ENCODE measurements at regions not wholly inside any gene's neighbourhood (a gene's known extent, or its start where the extent isn't known, plus 50 kb on each side); places are given as distances from the start of the nearest gene placed in this dataset.

DNA sequence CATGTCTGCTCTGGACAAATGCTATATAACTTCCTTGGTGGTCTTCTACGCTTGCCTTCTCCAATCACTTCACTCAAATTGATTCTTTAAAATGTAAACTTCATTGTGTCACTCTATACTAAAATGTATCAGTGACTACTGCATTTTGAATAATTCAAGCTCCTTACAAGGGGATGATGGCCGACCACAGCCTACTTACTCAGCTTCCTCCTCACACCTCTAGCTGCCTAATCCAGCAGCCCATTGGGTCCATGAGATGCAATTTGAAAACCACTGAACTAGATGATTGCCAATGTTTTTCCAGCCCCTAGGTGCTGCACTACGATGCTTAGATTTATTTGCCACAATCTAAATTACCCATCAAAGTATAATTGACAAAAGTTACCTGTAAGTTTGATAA lies 120.7 kb downstream of the CTAGE1 start:
- Histone ChIP-seq H3K4me3 (ENCODE audit: low read depth, low read length, poor library complexity, severe bottlenecking) (no peak overlapping the region), H3K9me2 (ENCODE audit: low read depth, low read length) (no peaks in the 10 kb centered on the region), H3K9ac (ENCODE audit: low read length) (no peak overlapping the region), H3K27ac (ENCODE audit: low read depth, low read length, poor library complexity, severe bottlenecking) (no peak overlapping the region), H3K4me1 (ENCODE audit: insufficient read depth, low read length, severe bottlenecking) (no peaks in the 10 kb centered on the region), H3K4me2 (ENCODE audit: low read length) (no peak overlapping the region), H3K9me3 (ENCODE audit: low read length) (no peaks in the 10 kb centered on the region), H4K20me1 (ENCODE audit: insufficient read depth, low read length) (no peaks in the 10 kb centered on the region), H2AFZ (ENCODE audit: low read length) (no peak overlapping the region), H3K27me3 (ENCODE audit: insufficient read depth, low read length) (no peaks in the 10 kb centered on the region), H3F3A (ENCODE audit: insufficient read depth, low read length) (no peaks in the 10 kb centered on the region), H3K79me2 (ENCODE audit: insufficient read depth, low read length) (no peaks in the 10 kb centered on the region), H3K36me3 (ENCODE audit: insufficient read depth, low read length) (no peaks in the 10 kb centered on the region)
- no peak for TF ChIP-seq EZH2 (IDR thresholded peaks at IDR 0.05; ENCODE audit: borderline replicate concordance, low read length)
- TF ChIP-seq, protein P1, sequence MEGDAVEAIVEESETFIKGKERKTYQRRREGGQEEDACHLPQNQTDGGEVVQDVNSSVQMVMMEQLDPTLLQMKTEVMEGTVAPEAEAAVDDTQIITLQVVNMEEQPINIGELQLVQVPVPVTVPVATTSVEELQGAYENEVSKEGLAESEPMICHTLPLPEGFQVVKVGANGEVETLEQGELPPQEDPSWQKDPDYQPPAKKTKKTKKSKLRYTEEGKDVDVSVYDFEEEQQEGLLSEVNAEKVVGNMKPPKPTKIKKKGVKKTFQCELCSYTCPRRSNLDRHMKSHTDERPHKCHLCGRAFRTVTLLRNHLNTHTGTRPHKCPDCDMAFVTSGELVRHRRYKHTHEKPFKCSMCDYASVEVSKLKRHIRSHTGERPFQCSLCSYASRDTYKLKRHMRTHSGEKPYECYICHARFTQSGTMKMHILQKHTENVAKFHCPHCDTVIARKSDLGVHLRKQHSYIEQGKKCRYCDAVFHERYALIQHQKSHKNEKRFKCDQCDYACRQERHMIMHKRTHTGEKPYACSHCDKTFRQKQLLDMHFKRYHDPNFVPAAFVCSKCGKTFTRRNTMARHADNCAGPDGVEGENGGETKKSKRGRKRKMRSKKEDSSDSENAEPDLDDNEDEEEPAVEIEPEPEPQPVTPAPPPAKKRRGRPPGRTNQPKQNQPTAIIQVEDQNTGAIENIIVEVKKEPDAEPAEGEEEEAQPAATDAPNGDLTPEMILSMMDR (IDR thresholded peaks at IDR 0.05; ENCODE audit: low read length) = no peak

DNA sequence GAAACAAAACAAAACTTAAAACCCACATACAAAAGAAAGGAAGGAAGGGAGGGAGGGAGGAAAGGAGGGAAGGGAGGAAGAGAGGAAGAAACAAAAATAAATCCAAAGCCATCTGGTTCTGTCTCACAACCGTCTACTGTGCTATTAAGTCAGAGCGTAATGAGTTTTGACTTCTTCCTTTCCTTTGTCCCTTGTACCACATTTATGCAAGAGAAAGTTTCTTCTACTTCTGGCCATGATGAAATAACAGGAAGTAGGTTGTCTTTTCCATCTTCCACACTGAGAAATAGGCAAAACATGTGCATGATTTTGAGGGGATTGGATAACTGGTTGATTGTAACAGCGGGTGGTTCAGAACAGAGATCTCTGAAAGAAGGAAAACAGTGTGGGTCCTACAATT lies 121.4 kb downstream of the CTAGE1 start:
- no peak overlapping the region for H3K4me3 ChIP-seq (ENCODE audit: low read depth, low read length, poor library complexity, severe bottlenecking)
- no peaks in the 10 kb centered on the region for H3K9me3 ChIP-seq (ENCODE audit: low read length)
- no peak for TF ChIP-seq EZH2 (IDR thresholded peaks at IDR 0.05; ENCODE audit: borderline replicate concordance, low read length)
- TF ChIP-seq, protein P1 (IDR thresholded peaks at IDR 0.05; ENCODE audit: low read length) = no peak
- no peaks in the 10 kb centered on the region for H3K27me3 ChIP-seq (ENCODE audit: insufficient read depth, low read length)
- no peak overlapping the region for H3K27ac ChIP-seq (ENCODE audit: low read depth, low read length, poor library complexity, severe bottlenecking)
- no peak overlapping the region for H3K9ac ChIP-seq (ENCODE audit: low read length)
- H3K9me2 ChIP-seq (ENCODE audit: low read depth, low read length) = no peaks in the 10 kb centered on the region
- H2AFZ ChIP-seq (ENCODE audit: low read length) = no peak overlapping the region
- no peaks in the 10 kb centered on the region for H3K4me1 ChIP-seq (ENCODE audit: insufficient read depth, low read length, severe bottlenecking)
- no peaks in the 10 kb centered on the region for H4K20me1 ChIP-seq (ENCODE audit: insufficient read depth, low read length)
- no peaks in the 10 kb centered on the region for H3F3A ChIP-seq (ENCODE audit: insufficient read depth, low read length)
- H3K79me2 ChIP-seq (ENCODE audit: insufficient read depth, low read length) = no peaks in the 10 kb centered on the region
- no peak overlapping the region for H3K4me2 ChIP-seq (ENCODE audit: low read length)
- H3K36me3 ChIP-seq (ENCODE audit: insufficient read depth, low read length) = no peaks in the 10 kb centered on the region

DNA sequence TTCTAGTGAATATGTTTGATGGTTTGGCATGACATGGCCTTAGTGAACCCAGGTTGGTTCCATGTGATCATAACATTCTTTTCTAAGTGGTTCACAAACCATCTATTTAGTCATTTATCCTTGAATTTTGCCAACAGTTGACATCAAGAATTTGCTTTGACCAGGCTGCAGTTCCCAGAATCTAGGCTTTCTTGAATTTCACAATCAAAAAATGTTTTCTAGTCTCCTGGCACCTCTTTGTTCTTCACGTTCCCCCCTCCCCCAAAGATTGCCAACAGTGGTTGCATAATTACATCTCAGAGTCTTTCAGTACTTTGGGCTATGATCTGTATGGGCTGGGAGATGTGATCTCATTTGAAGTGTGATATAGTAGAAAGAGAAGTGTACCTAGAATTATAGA lies 124.0 kb downstream of the GATA6 start:
- H3K4me1 ChIP-seq (ENCODE audit: insufficient read depth, low read length, severe bottlenecking) = no peaks in the 10 kb centered on the region
- no peaks in the 10 kb centered on the region for H3K79me2 ChIP-seq (ENCODE audit: insufficient read depth, low read length)
- no peaks in the 10 kb centered on the region for H3K9me2 ChIP-seq (ENCODE audit: low read depth, low read length)
- no peaks in the 10 kb centered on the region for H3K27me3 ChIP-seq (ENCODE audit: insufficient read depth, low read length)
- H4K20me1 ChIP-seq (ENCODE audit: insufficient read depth, low read length) = no peaks in the 10 kb centered on the region
- no peak overlapping the region for H3K27ac ChIP-seq (ENCODE audit: low read depth, low read length, poor library complexity, severe bottlenecking)
- no peak overlapping the region for H3K4me2 ChIP-seq (ENCODE audit: low read length)
- TF ChIP-seq, protein P1 (IDR thresholded peaks at IDR 0.05; ENCODE audit: low read length) = no peak
- no peak for TF ChIP-seq EZH2 (IDR thresholded peaks at IDR 0.05; ENCODE audit: borderline replicate concordance, low read length)
- H3K36me3 ChIP-seq (ENCODE audit: insufficient read depth, low read length) = no peaks in the 10 kb centered on the region
- no peak overlapping the region for H3K9ac ChIP-seq (ENCODE audit: low read length)
- no peak overlapping the region for H2AFZ ChIP-seq (ENCODE audit: low read length)
- no peaks in the 10 kb centered on the region for H3K9me3 ChIP-seq (ENCODE audit: low read length)
- H3F3A ChIP-seq (ENCODE audit: insufficient read depth, low read length) = no peaks in the 10 kb centered on the region
- H3K4me3 ChIP-seq (ENCODE audit: low read depth, low read length, poor library complexity, severe bottlenecking) = no peak overlapping the region

All from OCI-LY1 (cell line).